ENCODE measurements at regions not wholly inside any gene's neighbourhood (a gene's known extent, or its start where the extent isn't known, plus 50 kb on each side); places are given as distances from the start of the nearest gene placed in this dataset.

DNA sequence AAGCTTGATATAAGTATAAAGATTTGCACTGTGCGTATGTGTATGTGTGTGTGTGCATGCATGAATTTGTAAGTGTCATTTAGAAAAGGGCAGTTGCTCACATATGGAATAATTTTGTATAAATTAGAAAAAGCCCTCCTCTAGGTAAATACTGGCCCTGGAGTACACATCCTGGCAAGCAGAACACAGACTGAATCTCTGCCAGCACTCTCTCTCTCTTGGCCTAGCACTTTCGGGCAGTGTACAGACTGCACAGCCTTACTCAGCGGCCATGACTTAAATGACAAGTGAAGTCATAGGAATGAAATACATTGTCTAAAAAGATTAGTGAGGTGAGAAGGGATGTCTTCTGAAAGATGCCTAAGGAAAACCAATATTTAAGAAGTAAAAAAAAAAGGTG is 214.1 kb downstream of the RDH14 start:
- Histone ChIP-seq H3K36me3 (no peaks in the 10 kb centered on the region), H3K9me3 (peaks cover 0 to 5% (median 0%) of the 10 kb centered on the region in 12 donors), H3K4me3 (no peak overlapping the region), H3K27me3 (no peaks in the 10 kb centered on the region), H3K4me1 (no peaks in the 10 kb centered on the region), H3K27ac (peak overlapping the region in 5 of 12 donors; percentile 14 to 58 (median 26))
- ATAC-seq: peak; percentile 86 to 97 (median 93)
- peak in 4 of 5 donors; percentile 23 to 49 (median 36) for DNase-seq
- 47 to 53% (median 49%) methylated on average over 3 of the region's 3 CpGs for WGBS, 4 donors
- TF ChIP-seq POLR2A (IDR thresholded peaks at IDR 0.05): no peak
- TF ChIP-seq, protein P1, sequence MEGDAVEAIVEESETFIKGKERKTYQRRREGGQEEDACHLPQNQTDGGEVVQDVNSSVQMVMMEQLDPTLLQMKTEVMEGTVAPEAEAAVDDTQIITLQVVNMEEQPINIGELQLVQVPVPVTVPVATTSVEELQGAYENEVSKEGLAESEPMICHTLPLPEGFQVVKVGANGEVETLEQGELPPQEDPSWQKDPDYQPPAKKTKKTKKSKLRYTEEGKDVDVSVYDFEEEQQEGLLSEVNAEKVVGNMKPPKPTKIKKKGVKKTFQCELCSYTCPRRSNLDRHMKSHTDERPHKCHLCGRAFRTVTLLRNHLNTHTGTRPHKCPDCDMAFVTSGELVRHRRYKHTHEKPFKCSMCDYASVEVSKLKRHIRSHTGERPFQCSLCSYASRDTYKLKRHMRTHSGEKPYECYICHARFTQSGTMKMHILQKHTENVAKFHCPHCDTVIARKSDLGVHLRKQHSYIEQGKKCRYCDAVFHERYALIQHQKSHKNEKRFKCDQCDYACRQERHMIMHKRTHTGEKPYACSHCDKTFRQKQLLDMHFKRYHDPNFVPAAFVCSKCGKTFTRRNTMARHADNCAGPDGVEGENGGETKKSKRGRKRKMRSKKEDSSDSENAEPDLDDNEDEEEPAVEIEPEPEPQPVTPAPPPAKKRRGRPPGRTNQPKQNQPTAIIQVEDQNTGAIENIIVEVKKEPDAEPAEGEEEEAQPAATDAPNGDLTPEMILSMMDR (IDR thresholded peaks at IDR 0.05): no peak
- intact Hi-C loops (cut with DNase I): no loop called here

DNA sequence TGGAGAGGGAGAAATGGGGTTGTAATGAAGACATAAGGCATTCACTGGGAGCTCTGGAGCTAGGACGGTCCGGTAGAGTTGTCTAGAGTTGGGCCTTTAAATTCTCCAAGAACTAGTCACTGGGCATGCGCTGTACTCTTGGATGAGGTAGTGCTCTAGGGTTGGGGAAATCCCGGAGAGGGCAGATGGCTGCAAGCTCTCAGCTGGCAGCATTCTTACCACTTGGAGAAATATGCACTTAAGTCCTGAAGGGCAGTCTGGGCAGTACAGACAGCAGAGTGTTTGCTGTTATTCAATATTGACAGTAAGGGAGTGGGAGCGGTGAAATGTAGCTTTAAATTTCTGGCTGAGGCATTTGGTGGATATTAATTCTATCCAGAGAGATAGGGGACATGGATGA is 214.6 kb downstream of the RDH14 start:
- Histone ChIP-seq H3K27me3 (no peaks in the 10 kb centered on the region), H3K27ac (peak overlapping the region in 7 of 12 donors; percentile 13 to 58 (median 26)), H3K4me3 (no peak overlapping the region), H3K9me3 (peaks cover 0 to 10% (median 0%) of the 10 kb centered on the region in 12 donors), H3K36me3 (no peaks in the 10 kb centered on the region), H3K4me1 (no peaks in the 10 kb centered on the region)
- peak in 4 of 5 donors; percentile 27 to 55 (median 43) for DNase-seq
- intact Hi-C loops (cut with DNase I): no loop called here
- 52 to 75% (median 63%) methylated on average over 5 of the region's 5 CpGs for WGBS, 4 donors
- no peak for TF ChIP-seq POLR2A (IDR thresholded peaks at IDR 0.05)
- TF ChIP-seq, protein P1 (IDR thresholded peaks at IDR 0.05): peak in 1 of 12 donors; percentile 4
- peak; percentile 84 to 96 (median 94) for ATAC-seq

DNA sequence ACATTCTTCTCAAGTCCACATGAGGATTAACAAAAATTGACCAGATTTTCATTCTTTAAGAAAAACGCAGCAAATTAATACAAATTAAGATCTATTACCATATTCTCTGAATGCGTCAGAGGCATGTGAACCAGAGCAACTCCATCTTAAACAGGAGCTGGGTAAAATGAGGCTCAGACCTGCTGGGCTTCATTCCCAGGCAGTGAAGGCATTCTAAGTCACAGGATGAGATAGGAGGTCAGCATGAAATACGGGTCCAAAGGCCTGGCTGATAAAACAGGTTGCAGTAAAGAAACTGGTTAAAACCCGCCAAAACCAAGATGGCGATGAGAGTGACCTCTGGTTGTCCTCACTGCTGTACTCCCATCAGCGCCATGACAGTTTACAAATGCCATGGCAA is 217.6 kb downstream of the RDH14 start:
- no peaks in the 10 kb centered on the region for H3K36me3 ChIP-seq
- H3K9me3 ChIP-seq: peaks cover 0 to 10% (median 0%) of the 10 kb centered on the region in 12 donors
- H3K27me3 ChIP-seq: no peaks in the 10 kb centered on the region
- no peak overlapping the region for H3K4me3 ChIP-seq
- DNase-seq (no peak), ATAC-seq (no peak)
- H3K4me1 ChIP-seq: no peaks in the 10 kb centered on the region
- intact Hi-C loops (cut with DNase I): no loop called here
- WGBS, 4 donors: 85 to 89% (median 88%) methylated on average over 6 of the region's 6 CpGs
- no peak overlapping the region for H3K27ac ChIP-seq
- TF ChIP-seq, protein P1 (IDR thresholded peaks at IDR 0.05): no peak
- TF ChIP-seq POLR2A (IDR thresholded peaks at IDR 0.05): no peak

DNA sequence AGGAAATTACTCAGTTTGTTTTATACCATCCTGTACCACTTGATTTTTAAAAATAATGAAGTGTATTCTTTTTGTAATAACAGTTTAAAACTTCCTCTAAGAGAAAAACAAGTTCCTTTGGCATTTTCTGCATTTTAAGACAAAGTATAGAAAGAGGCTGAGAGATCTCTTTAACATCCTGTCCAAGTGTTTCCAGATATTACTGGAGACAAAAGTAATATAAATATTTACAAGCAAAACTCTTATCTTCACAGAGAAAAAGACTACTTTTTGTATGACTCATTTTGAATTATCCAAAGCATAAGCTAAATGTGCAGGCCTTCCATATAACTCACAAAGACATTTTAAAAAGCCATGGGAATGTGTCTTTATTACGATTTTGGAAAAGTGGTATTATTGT is 221.1 kb downstream of the RDH14 start:
- Histone ChIP-seq H3K27me3 (no peaks in the 10 kb centered on the region), H3K4me3 (no peak overlapping the region), H3K4me1 (no peaks in the 10 kb centered on the region), H3K9me3 (peaks cover 0 to 10% (median 0%) of the 10 kb centered on the region in 12 donors), H3K36me3 (no peaks in the 10 kb centered on the region), H3K27ac (no peak overlapping the region)
- DNase-seq: no peak
- ATAC-seq: no peak
- TF ChIP-seq POLR2A (IDR thresholded peaks at IDR 0.05): no peak
- TF ChIP-seq, protein P1 (IDR thresholded peaks at IDR 0.05): no peak
- 64 to 75% (median 67%) methylated on average over 1 of the region's 1 CpG for WGBS, 4 donors
- intact Hi-C loops (cut with DNase I): no loop called here
